Neural cell (in vitro differentiated cells): ENCODE measurements at regions not wholly inside any gene's neighbourhood (a gene's known extent, or its start where the extent isn't known, plus 50 kb on each side); places are given as distances from the start of the nearest gene placed in this dataset.

Experiments used
- POLR2AphosphoS5 ChIP-seq: IDR thresholded peaks from 2 replicates; pipeline ENCODE4 v1.6.1; 2012
- RAD21 ChIP-seq: fragments of 450-650 bp; conservative IDR thresholded peaks from 2 replicates; pipeline ENCODE4 v1.6.1; 2014; ENCODE audit warnings: antibody characterized with exemption, mild to moderate bottlenecking, moderate library complexity
- TF ChIP-seq, protein P1 (sequence below): fragments of 450-650 bp; IDR thresholded peaks from 2 replicates; pipeline ENCODE4 v1.5.1; 2014; ENCODE audit warnings: antibody characterized with exemption, mild to moderate bottlenecking, moderate library complexity; ENCODE audit not compliant: poor library complexity, severe bottlenecking

- TF ChIP-seq RAD21 (no peak), POLR2AphosphoS5 (no peak)
- TF ChIP-seq, protein P1, sequence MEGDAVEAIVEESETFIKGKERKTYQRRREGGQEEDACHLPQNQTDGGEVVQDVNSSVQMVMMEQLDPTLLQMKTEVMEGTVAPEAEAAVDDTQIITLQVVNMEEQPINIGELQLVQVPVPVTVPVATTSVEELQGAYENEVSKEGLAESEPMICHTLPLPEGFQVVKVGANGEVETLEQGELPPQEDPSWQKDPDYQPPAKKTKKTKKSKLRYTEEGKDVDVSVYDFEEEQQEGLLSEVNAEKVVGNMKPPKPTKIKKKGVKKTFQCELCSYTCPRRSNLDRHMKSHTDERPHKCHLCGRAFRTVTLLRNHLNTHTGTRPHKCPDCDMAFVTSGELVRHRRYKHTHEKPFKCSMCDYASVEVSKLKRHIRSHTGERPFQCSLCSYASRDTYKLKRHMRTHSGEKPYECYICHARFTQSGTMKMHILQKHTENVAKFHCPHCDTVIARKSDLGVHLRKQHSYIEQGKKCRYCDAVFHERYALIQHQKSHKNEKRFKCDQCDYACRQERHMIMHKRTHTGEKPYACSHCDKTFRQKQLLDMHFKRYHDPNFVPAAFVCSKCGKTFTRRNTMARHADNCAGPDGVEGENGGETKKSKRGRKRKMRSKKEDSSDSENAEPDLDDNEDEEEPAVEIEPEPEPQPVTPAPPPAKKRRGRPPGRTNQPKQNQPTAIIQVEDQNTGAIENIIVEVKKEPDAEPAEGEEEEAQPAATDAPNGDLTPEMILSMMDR: no peak
Observed at GRCh38 chr10:123530166-123530870, 135.8 kb upstream of the GPR26 start.
